AG09309 (cell line): ENCODE measurements at regions not wholly inside any gene's neighbourhood (a gene's known extent, or its start where the extent isn't known, plus 50 kb on each side); places are given as distances from the start of the nearest gene placed in this dataset.

Source experiments
- DNase-seq: peaks from one replicate; pipeline ENCODE4 v3.0.0-alpha.2; 2010; ENCODE audit warnings: low read depth
- H3K4me3 ChIP-seq: 2 replicates; pipeline ENCODE4 v1.5.1; 2011; ENCODE audit warnings: mild to moderate bottlenecking, low read depth, low read length, moderate library complexity; ENCODE audit not compliant: control insufficient read depth
- CTCF ChIP-seq: IDR thresholded peaks from 2 replicates; pipeline ENCODE4 v1.5.1; 2011; ENCODE audit warnings: mild to moderate bottlenecking, low read depth, low read length, inconsistent platforms; ENCODE audit not compliant: insufficient read depth, control insufficient read depth; ENCODE audit errors: missing control alignments

GRCh38 chr16:51049678-51050376, 101.2 kb downstream of the SALL1 start:
- no peak for TF ChIP-seq CTCF
- no peak for DNase-seq
- H3K4me3 ChIP-seq: no peak overlapping the region

- H3K4me3 ChIP-seq: no peak overlapping the region
- DNase-seq: no peak
- no peak for TF ChIP-seq CTCF
Observed at GRCh38 chr16:51049276-51049675, 101.8 kb downstream of the SALL1 start.

GRCh38 chr16:51048544-51048943, 102.5 kb downstream of the SALL1 start:
- H3K4me3 ChIP-seq: no peak overlapping the region
- no peak for TF ChIP-seq CTCF
- DNase-seq: no peak

GRCh38 chr16:51045794-51046193, 105.3 kb downstream of the SALL1 start:
- H3K4me3 ChIP-seq: no peak overlapping the region
- no peak for TF ChIP-seq CTCF
- no peak for DNase-seq

- no peak overlapping the region for H3K4me3 ChIP-seq
- no peak for TF ChIP-seq CTCF
- DNase-seq: no peak
Observed at GRCh38 chr16:51045186-51045585, 105.9 kb downstream of the SALL1 start.

- no peak overlapping the region for H3K4me3 ChIP-seq
- DNase-seq: no peak
- no peak for TF ChIP-seq CTCF
Observed at GRCh38 chr16:51041546-51041945, 109.5 kb downstream of the SALL1 start.
